ENCODE measurements at regions not wholly inside any gene's neighbourhood (a gene's known extent, or its start where the extent isn't known, plus 50 kb on each side); places are given as distances from the start of the nearest gene placed in this dataset.

GRCh38 chr18:73531601-73532000 lies 616.0 kb downstream of the FBXO15 start:
- TF ChIP-seq CTCF (IDR thresholded peaks at IDR 0.05; ENCODE audit: low read depth, low read length, missing input control) (no peak), GABPA (IDR thresholded peaks at IDR 0.05 in 1 of 2, conservative IDR thresholded peaks at IDR 0.05 in 1 of 2) (no peak), EGR1 (IDR thresholded peaks at IDR 0.05; ENCODE audit: low read depth in 2 of 2) (no peak), ATF3 (IDR thresholded peaks at IDR 0.05) (no peak), MAX (IDR thresholded peaks at IDR 0.05) (no peak), ZBTB33 (IDR thresholded peaks at IDR 0.05) (no peak)

Measured in liver (tissue), 3 donors.